ENCODE measurements at regions not wholly inside any gene's neighbourhood (a gene's known extent, or its start where the extent isn't known, plus 50 kb on each side); places are given as distances from the start of the nearest gene placed in this dataset.

DNA sequence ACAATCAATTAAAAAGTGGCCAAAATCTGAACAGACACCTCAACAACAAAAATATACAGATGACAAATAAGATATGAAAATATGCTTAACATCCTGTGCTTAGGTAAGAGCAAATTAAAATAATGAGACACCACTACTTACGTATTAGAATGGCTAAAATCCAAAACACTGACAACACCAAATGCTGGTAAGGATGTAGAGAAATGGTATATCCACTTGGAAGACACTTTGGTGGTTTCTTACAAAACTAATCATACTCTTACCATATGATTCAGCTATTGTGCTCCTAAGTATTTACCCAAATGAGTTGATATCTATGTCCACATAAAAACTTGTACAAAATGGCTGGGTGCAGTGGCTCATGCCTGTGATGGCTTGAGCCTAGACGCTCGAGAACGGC lies 51.7 kb upstream of the ZNF599 start:
- Histone ChIP-seq H3K4me3 (ENCODE audit: control insufficient read depth in 2 of 3, extremely low read depth in 1 of 3, insufficient read depth in 2 of 3, low read depth in 1 of 3, low read length in 3 of 3) (no peak overlapping the region), H4K20me1 (ENCODE audit: control insufficient read depth, extremely low read depth, insufficient read depth, low read length) (no peaks in the 10 kb centered on the region), H3K9me3 (ENCODE audit: control insufficient read depth, low read depth, low read length) (no peaks in the 10 kb centered on the region), H3K27ac (ENCODE audit: control insufficient read depth, insufficient read depth, low read length) (no peak overlapping the region), H3K36me3 (ENCODE audit: control insufficient read depth in 2 of 2, extremely low read depth in 1 of 2, insufficient read depth in 2 of 2, low read length in 2 of 2) (no peaks in the 10 kb centered on the region), H3K27me3 (ENCODE audit: control insufficient read depth, extremely low read depth, insufficient read depth, low read length) (no peaks in the 10 kb centered on the region), H3K4me2 (ENCODE audit: control insufficient read depth, extremely low read depth, insufficient read depth, low read depth, low read length) (no peak overlapping the region), H3K9ac (ENCODE audit: control insufficient read depth, extremely low read depth, insufficient read depth, low read length) (no peak overlapping the region), H3K4me1 (ENCODE audit: control insufficient read depth, extremely low read depth, insufficient read depth, low read length) (no peaks in the 10 kb centered on the region), H3K9me1 (ENCODE audit: control insufficient read depth, extremely low read depth, insufficient read depth, low read length) (no peaks in the 10 kb centered on the region), H3K79me2 (ENCODE audit: control insufficient read depth, insufficient read depth, low read length) (no peaks in the 10 kb centered on the region), H2AFZ (ENCODE audit: control insufficient read depth, low read length) (no peak overlapping the region)
- FAIRE-seq (no peak), DNase-seq (ENCODE audit: low read depth, low spot score) (no peak)
- TF ChIP-seq, protein P1, sequence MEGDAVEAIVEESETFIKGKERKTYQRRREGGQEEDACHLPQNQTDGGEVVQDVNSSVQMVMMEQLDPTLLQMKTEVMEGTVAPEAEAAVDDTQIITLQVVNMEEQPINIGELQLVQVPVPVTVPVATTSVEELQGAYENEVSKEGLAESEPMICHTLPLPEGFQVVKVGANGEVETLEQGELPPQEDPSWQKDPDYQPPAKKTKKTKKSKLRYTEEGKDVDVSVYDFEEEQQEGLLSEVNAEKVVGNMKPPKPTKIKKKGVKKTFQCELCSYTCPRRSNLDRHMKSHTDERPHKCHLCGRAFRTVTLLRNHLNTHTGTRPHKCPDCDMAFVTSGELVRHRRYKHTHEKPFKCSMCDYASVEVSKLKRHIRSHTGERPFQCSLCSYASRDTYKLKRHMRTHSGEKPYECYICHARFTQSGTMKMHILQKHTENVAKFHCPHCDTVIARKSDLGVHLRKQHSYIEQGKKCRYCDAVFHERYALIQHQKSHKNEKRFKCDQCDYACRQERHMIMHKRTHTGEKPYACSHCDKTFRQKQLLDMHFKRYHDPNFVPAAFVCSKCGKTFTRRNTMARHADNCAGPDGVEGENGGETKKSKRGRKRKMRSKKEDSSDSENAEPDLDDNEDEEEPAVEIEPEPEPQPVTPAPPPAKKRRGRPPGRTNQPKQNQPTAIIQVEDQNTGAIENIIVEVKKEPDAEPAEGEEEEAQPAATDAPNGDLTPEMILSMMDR (optimal IDR thresholded peaks at IDR 0.05 in 1 of 3, IDR thresholded peaks at IDR 0.05 in 1 of 3, conservative IDR thresholded peaks at IDR 0.05 in 1 of 3; ENCODE audit: extremely low read depth in 1 of 3, insufficient read depth in 2 of 3, low read length in 3 of 3) = no peak
- no peak for TF ChIP-seq EZH2 (IDR thresholded peaks at IDR 0.05; ENCODE audit: low read length)
- dilution Hi-C loops (cut with MboI; ENCODE audit: extremely low pct_ligation_motif_present, low sequenced_read_pairs) = no loop called here

Measured in keratinocyte (primary cell).